ENCODE measurements at regions not wholly inside any gene's neighbourhood (a gene's known extent, or its start where the extent isn't known, plus 50 kb on each side); places are given as distances from the start of the nearest gene placed in this dataset.
A peak's percentile ranks its signal among the peaks of the same experiment; 100 is the strongest.

DNA sequence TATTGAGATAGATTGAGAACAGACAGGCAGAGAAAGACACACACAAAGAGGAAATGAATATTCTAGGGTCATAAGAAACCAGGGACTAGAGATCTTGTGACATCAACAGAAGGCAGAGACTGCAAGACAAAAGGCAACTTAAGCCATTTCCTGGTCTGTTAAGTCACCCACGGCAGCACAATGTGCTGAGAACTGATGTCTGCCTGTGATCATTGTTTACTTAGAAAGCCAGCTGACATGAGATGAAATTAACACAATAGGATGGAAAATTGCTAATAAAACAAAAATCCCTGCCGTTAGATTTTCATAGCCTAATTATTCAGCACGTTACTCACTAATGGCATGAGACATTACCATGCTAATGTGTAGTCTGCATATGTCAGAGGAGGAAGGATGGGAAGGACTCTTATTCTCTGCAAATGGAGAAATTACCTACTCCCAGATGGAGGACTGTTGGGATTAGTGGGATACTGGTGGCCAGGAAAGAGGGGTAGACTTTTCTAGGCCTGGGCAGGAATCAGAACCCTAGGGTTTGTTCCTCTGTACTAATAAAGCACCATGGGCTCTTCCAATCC is 191.3 kb upstream of the PODXL start:
- H3K9ac ChIP-seq: no peak overlapping the region
- H3F3A ChIP-seq (replicated peaks; ENCODE audit: insufficient read depth): no peaks in the 10 kb centered on the region
- WGBS (ENCODE audit: low lambda C conversion rate): 19% methylated on average over 3 of the region's 3 CpGs
- no peaks in the 10 kb centered on the region for H3K9me2 ChIP-seq
- H3K4me3 ChIP-seq (ENCODE audit: low read depth in 2 of 2, low read length in 1 of 2): no peak overlapping the region
- H3K27ac ChIP-seq (ENCODE audit: low read depth in 2 of 2, low read length in 1 of 2): no peak overlapping the region
- H3K27me3 ChIP-seq (ENCODE audit: insufficient read depth): no peaks in the 10 kb centered on the region; the same call in 1 of the 2 replicates
- no peaks in the 10 kb centered on the region for H3K79me2 ChIP-seq (ENCODE audit: insufficient read depth)
- H3K4me2 ChIP-seq: no peak overlapping the region
- POLR2A ChIA-PET: no interaction called here
- no peaks in the 10 kb centered on the region for H3K36me3 ChIP-seq (replicated peaks in 1 of 2; ENCODE audit: control insufficient read depth in 1 of 2, insufficient read depth in 2 of 2, low read length in 1 of 2)
- no peaks in the 10 kb centered on the region for H4K20me1 ChIP-seq (ENCODE audit: insufficient read depth)
- no peak for DNase-seq
- H3K9me3 ChIP-seq: no peaks in the 10 kb centered on the region
- H2AFZ ChIP-seq (ENCODE audit: low read depth): no peak overlapping the region
- TF ChIP-seq RAD21 (IDR thresholded peaks at IDR 0.05; ENCODE audit: low read length): no peak
- H3K4me1 ChIP-seq (ENCODE audit: control insufficient read depth in 1 of 2, insufficient read depth in 2 of 2, low read depth in 1 of 2, low read length in 1 of 2): no peaks in the 10 kb centered on the region
- CTCF ChIA-PET: interaction anchor here (0.8 to 1.5 kb wide), 2 partner anchors 48 to 198 kb away, joined by 3 to 6 read pairs; no protein-coding TSS in a partner anchor

DNA sequence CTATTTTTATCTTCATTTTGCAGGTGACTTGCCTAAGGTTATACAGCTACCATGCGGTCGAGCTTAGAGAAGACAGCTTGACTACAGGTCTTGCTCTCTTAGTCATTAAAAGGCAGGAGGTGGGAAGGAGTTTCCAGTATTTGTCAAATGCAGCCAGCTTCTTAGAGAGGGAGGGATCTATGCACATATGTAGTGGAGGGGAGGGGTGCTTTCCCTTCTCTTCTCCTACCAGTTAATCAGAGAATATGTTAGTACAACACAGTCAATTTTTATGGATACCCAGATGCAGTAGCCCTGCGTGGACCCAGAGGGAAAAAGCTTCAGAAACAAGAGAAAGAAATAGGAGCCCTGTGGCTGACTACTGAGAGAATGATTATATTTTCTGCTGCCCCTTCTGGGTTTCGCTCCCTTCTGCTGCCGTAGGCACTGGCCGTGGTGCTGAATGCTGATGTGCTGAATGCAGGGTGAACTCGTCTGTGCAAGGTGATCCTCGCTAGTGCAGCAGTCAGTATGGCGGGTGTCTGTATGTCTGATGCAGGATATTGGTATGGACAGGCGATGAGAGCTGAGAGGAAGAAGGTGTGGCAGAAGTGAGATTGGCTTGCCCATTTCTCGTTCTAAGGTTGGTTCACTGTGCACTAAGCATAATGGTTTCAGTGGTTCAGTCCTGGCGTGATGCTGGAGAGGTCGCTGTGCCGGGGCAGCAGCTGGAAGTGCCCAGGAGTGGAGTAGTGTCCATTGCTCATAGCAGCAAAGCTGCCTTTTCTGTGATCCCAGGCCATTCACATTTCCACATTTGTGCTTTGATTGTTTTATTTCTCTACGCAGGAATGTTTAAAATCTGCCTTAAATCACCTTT is 189.2 kb upstream of the PODXL start:
- CTCF ChIA-PET: interaction anchor here (0.8 to 1.3 kb wide), 3 partner anchors 12 to 56 kb away, joined by 3 to 4 read pairs (median 3); no protein-coding TSS in a partner anchor
- POLR2A ChIA-PET: no interaction called here

More for the DNA sequence above, 189.2 kb upstream of the PODXL start:
- Histone ChIP-seq H3K4me1 (ENCODE audit: control insufficient read depth in 1 of 2, insufficient read depth in 2 of 2, low read depth in 1 of 2, low read length in 1 of 2) (no peaks in the 10 kb centered on the region), H3K79me2 (ENCODE audit: insufficient read depth) (no peaks in the 10 kb centered on the region), H3K36me3 (replicated peaks in 1 of 2; ENCODE audit: control insufficient read depth in 1 of 2, insufficient read depth in 2 of 2, low read length in 1 of 2) (no peaks in the 10 kb centered on the region), H3K9me2 (no peaks in the 10 kb centered on the region), H3K27me3 (ENCODE audit: insufficient read depth) (no peaks in the 10 kb centered on the region), H4K20me1 (ENCODE audit: insufficient read depth) (no peaks in the 10 kb centered on the region), H3K4me2 (no peak overlapping the region), H3K9me3 (no peaks in the 10 kb centered on the region), H3K27ac (ENCODE audit: low read depth in 2 of 2, low read length in 1 of 2) (no peak overlapping the region), H3K9ac (no peak overlapping the region), H3K4me3 (ENCODE audit: low read depth in 2 of 2, low read length in 1 of 2) (no peak overlapping the region), H2AFZ (ENCODE audit: low read depth) (no peak overlapping the region), H3F3A (replicated peaks; ENCODE audit: insufficient read depth) (no peaks in the 10 kb centered on the region)
- DNase-seq: no peak
- TF ChIP-seq JUND (IDR thresholded peaks at IDR 0.05): no peak
- TF ChIP-seq GABPA (IDR thresholded peaks at IDR 0.05; ENCODE audit: low read depth): no peak
- TF ChIP-seq, protein P1, sequence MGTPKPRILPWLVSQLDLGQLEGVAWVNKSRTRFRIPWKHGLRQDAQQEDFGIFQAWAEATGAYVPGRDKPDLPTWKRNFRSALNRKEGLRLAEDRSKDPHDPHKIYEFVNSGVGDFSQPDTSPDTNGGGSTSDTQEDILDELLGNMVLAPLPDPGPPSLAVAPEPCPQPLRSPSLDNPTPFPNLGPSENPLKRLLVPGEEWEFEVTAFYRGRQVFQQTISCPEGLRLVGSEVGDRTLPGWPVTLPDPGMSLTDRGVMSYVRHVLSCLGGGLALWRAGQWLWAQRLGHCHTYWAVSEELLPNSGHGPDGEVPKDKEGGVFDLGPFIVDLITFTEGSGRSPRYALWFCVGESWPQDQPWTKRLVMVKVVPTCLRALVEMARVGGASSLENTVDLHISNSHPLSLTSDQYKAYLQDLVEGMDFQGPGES (IDR thresholded peaks at IDR 0.05; ENCODE audit: low read depth, low read length): no peak
- TF ChIP-seq, protein P2, sequence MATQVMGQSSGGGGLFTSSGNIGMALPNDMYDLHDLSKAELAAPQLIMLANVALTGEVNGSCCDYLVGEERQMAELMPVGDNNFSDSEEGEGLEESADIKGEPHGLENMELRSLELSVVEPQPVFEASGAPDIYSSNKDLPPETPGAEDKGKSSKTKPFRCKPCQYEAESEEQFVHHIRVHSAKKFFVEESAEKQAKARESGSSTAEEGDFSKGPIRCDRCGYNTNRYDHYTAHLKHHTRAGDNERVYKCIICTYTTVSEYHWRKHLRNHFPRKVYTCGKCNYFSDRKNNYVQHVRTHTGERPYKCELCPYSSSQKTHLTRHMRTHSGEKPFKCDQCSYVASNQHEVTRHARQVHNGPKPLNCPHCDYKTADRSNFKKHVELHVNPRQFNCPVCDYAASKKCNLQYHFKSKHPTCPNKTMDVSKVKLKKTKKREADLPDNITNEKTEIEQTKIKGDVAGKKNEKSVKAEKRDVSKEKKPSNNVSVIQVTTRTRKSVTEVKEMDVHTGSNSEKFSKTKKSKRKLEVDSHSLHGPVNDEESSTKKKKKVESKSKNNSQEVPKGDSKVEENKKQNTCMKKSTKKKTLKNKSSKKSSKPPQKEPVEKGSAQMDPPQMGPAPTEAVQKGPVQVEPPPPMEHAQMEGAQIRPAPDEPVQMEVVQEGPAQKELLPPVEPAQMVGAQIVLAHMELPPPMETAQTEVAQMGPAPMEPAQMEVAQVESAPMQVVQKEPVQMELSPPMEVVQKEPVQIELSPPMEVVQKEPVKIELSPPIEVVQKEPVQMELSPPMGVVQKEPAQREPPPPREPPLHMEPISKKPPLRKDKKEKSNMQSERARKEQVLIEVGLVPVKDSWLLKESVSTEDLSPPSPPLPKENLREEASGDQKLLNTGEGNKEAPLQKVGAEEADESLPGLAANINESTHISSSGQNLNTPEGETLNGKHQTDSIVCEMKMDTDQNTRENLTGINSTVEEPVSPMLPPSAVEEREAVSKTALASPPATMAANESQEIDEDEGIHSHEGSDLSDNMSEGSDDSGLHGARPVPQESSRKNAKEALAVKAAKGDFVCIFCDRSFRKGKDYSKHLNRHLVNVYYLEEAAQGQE (IDR thresholded peaks at IDR 0.05; ENCODE audit: low read depth, low read length): peak; percentile 99
- WGBS (ENCODE audit: low lambda C conversion rate): 72% methylated on average over 15 of the region's 15 CpGs

All from SK-N-SH (cell line).